Fibroblast of the aortic adventitia (primary cell): ENCODE measurements at regions not wholly inside any gene's neighbourhood (a gene's known extent, or its start where the extent isn't known, plus 50 kb on each side); places are given as distances from the start of the nearest gene placed in this dataset.
A peak's percentile ranks its signal among the peaks of the same experiment; 100 is the strongest.

Experiments used
- DNase-seq: peaks from one replicate; pipeline ENCODE4 v3.0.0-alpha.2; 2010; ENCODE audit warnings: low read depth
- H3K4me3 ChIP-seq: 2 replicates; pipeline ENCODE4 v1.5.1; 2011; ENCODE audit warnings: low read depth, mild to moderate bottlenecking, control low read depth, low read length, moderate library complexity
- TF ChIP-seq, protein P1 (sequence below): IDR thresholded peaks from 2 replicates; pipeline ENCODE4 v1.5.1; 2011; ENCODE audit warnings: mild to moderate bottlenecking, low read length, control low read depth, inconsistent platforms; ENCODE audit not compliant: insufficient read depth

DNA sequence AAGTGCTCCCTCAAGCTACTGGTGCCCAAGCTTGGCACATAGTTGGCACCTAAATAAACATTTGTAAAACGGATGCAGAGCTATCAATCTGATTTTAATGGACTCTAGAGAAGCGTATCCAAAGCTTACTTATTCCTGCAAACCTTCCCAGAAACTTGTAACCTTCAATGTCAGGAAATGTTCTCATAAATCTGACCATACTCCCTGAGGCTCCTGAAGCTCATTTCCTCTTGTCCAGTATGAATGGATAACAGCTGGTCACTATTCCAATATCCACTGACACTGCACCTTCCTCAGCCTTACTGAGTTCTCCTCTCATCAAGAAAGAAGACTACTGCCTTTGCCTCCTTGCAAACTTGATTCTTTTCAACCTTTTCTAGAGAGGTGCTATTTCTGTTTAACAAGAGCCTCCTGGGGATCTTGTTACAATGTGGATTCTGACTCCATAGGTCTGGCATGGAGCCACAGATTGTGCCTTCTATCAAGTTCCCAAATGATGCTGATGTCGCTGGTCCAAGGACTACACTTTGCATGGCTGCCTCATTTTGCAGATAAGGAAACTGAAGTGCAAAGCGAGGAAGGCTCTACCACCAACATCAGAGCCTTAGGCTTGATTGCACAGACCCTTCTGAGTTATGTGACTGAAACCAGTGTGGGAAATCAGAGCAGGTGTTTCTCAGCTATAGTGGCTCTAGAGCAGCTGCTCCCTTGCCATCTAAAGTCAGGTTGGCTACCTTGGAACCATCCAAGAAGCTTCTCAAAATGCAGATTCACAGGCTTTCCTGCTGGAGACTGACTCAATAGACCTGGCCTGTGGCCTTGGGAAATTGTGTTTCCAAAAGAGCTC lies 377.8 kb downstream of the SOX9 start:
- H3K4me3 ChIP-seq = no peak overlapping the region
- TF ChIP-seq, protein P1, sequence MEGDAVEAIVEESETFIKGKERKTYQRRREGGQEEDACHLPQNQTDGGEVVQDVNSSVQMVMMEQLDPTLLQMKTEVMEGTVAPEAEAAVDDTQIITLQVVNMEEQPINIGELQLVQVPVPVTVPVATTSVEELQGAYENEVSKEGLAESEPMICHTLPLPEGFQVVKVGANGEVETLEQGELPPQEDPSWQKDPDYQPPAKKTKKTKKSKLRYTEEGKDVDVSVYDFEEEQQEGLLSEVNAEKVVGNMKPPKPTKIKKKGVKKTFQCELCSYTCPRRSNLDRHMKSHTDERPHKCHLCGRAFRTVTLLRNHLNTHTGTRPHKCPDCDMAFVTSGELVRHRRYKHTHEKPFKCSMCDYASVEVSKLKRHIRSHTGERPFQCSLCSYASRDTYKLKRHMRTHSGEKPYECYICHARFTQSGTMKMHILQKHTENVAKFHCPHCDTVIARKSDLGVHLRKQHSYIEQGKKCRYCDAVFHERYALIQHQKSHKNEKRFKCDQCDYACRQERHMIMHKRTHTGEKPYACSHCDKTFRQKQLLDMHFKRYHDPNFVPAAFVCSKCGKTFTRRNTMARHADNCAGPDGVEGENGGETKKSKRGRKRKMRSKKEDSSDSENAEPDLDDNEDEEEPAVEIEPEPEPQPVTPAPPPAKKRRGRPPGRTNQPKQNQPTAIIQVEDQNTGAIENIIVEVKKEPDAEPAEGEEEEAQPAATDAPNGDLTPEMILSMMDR = no peak
- no peak for DNase-seq

DNA sequence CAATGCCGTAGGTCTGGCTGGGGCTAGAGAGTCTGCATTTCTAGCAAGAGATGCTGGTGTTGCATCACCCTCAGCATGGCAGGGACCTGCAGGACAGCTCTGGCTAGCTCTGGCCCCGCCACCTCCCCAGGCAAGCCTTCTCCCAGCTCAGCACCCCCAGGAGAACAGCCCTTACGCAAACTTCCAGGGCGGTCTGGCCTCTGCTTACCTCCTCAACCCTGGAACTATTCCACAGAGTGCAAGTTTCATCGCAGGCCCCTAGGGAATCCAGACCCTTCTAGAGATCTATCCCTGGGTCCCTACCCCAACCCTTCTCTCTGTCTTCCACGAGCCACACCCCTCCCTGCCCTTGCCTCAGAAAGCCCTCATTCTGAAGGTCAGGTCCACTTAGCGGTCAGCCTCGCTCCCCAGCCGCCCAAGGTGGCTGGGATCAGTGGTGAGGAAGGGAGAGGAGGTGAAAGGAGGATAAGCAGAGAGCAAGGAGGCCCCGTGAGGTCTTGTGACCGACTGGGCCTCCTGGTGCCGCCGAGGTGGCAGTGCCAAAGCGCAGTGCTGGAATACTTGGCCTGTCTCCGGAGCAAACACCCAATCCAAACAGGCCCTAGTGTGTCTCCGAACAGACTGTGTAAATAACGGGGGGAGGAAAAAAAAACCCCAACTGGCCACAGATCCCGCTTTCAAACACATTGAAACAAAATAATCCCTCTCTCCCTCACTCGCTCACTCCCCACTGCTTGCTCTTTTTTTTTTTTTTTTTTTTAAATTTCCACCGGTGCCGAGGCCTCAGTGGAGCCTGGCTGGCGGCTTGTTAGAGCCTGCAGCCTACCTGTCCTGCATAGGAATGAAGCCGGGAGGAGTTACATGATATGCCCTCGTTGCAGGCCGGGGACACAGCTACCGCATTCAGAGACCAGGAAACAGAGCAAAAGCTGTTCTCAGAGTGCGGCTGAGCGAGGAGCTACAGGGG lies 380.9 kb downstream of the SOX9 start:
- TF ChIP-seq, protein P1 = no peak
- H3K4me3 ChIP-seq = no peak overlapping the region
- no peak for DNase-seq

DNA sequence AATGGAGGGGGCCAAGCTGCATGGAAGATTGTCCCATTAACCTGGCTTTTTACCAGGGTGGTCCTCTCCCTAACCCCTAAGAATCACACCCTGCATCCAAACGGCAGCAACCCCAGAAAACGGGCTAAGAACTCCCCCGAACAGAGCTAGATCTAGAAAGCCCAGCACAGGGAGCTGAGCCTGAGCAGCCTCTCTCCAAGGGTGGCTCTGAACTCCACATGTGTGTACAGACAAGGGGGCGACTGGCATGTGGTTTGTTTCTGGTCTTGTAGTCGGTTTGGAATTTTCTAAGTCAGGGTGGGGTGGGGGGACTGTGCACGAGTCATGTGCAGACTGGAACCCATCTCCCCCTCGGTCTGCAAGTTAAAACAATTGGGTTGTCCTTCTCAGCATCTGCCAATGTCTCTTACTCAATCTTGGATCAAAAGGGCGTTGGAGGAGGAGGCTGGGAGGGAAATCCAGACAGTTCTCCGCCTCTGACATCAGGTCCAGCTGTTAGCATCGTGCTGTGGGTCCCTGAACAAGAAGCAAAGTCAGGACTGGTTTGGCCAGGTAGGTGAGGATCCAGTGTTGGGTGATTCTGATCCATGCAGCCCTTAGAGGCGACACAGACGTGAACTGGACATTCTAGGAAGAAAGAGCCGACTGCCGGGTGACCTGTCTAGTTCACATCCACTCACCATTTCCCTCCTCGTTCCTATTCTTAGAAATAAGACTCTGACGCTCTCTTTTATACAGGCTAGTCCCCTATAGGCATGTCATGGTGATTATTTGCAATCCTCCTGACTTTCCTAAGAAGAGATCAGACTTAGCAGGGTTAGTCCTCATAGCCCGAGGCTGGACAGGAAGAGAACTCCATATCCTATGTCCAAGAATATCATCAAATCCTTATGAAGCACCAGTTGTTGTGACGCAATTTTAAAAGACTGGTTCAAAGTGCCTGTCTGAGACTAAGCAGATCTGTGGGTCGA lies 381.8 kb downstream of the SOX9 start:
- DNase-seq = peak; percentile 72
- no peak overlapping the region for H3K4me3 ChIP-seq
- TF ChIP-seq, protein P1 = no peak

DNA sequence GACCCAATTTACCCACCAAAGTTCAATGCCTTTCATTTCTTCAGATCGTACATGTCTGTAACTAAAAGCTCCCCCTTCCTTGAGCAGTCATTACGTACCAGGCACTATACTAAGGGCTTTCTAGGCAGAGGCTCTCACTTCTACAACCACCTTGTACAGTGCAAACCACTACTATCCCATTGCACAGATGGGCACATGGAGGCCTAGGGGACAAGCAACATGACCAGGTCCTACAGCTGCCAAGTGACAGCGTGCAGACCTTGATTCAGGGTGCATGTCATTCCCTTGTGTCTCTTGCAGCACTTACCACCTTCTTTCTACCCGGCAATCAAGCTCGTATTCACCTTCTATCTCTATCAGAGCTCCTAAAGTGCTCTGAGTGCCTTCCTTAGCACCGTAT lies 382.7 kb downstream of the SOX9 start:
- no peak overlapping the region for H3K4me3 ChIP-seq
- no peak for DNase-seq
- TF ChIP-seq, protein P1 = no peak

DNA sequence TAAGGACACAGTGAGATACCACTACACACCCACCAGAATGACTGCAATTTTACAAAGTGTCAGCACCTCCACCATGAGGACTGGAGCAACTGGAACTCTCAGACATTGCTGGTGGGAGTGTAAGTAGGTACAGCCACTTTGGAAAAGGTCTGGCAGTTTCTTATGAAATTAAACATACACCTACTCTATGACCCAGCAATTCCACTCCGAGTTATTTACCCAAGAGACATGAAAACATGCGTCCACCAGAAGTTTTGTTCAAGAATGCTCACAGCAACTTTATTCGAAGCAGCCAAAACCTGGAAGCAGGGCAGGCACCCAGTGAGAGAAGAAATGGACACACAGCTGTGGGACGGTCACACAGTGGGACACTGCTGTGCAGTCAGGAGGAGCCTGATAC lies 384.0 kb downstream of the SOX9 start:
- TF ChIP-seq, protein P1 = no peak
- DNase-seq = no peak
- H3K4me3 ChIP-seq = no peak overlapping the region

DNA sequence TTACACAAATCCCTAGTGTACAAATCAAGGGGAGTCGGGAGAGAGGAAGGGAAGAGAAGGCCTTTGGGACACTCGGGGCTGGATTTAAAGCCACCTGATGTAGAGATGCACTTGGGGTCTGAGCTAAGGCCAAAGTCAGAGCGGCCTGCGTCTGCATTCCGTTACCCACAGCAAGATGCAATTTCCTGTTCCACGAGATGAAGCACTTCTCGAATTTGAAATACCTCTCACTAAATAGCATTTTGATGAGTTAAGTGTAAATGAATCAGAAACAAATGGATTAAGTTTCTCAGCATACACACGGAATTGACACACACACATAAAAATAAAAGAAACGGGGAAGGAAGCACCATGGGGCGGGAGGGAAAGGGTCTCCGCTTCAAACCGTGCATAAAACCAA lies 386.0 kb downstream of the SOX9 start:
- DNase-seq = no peak
- TF ChIP-seq, protein P1 = no peak
- no peak overlapping the region for H3K4me3 ChIP-seq
